ENCODE measurements at regions not wholly inside any gene's neighbourhood (a gene's known extent, or its start where the extent isn't known, plus 50 kb on each side); places are given as distances from the start of the nearest gene placed in this dataset.

GRCh38 chr15:45862034-45862433, 227.2 kb downstream of the SQOR start:
- intact Hi-C loops (cut with micrococcal nuclease; ENCODE audit: unreplicated experiment) = no loop called here
- no peak for TF ChIP-seq EZH2phosphoT487 (IDR thresholded peaks at IDR 0.05; ENCODE audit: borderline replicate concordance, low read depth, low read length)
- TF ChIP-seq, protein P1, sequence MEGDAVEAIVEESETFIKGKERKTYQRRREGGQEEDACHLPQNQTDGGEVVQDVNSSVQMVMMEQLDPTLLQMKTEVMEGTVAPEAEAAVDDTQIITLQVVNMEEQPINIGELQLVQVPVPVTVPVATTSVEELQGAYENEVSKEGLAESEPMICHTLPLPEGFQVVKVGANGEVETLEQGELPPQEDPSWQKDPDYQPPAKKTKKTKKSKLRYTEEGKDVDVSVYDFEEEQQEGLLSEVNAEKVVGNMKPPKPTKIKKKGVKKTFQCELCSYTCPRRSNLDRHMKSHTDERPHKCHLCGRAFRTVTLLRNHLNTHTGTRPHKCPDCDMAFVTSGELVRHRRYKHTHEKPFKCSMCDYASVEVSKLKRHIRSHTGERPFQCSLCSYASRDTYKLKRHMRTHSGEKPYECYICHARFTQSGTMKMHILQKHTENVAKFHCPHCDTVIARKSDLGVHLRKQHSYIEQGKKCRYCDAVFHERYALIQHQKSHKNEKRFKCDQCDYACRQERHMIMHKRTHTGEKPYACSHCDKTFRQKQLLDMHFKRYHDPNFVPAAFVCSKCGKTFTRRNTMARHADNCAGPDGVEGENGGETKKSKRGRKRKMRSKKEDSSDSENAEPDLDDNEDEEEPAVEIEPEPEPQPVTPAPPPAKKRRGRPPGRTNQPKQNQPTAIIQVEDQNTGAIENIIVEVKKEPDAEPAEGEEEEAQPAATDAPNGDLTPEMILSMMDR (conservative IDR thresholded peaks at IDR 0.05; ENCODE audit: low read length) = no peak
- CTCF ChIA-PET (ENCODE audit: unreplicated experiment) = no interaction called here
- H4K20me1 ChIP-seq (ENCODE audit: insufficient read depth, low read length) = no peaks in the 10 kb centered on the region
- H3K79me2 ChIP-seq (ENCODE audit: insufficient read depth, low read depth, low read length) = no peaks in the 10 kb centered on the region
- H3K4me3 ChIP-seq (ENCODE audit: low read depth, low read length, poor library complexity, severe bottlenecking) = no peak overlapping the region
- H2AFZ ChIP-seq (ENCODE audit: low read length) = no peak overlapping the region
- H3K4me2 ChIP-seq (ENCODE audit: low read length) = no peak overlapping the region
- POLR2A ChIA-PET = interaction anchor here (0.6 kb wide), 1 partner anchor 265 kb away, joined by 3 read pairs; no protein-coding TSS in a partner anchor
- DNase-seq (ENCODE audit: low spot score) = no peak
- H3K36me3 ChIP-seq (ENCODE audit: insufficient read depth, low read length) = no peaks in the 10 kb centered on the region
- no peaks in the 10 kb centered on the region for H3K9me3 ChIP-seq (ENCODE audit: low read length)
- no peaks in the 10 kb centered on the region for H3K4me1 ChIP-seq (ENCODE audit: insufficient read depth, low read length, poor library complexity, severe bottlenecking)
- H3K27ac ChIP-seq (ENCODE audit: low read depth, low read length, poor library complexity, severe bottlenecking) = no peak overlapping the region
- H3K9me2 ChIP-seq (ENCODE audit: insufficient read depth, low read length) = no peaks in the 10 kb centered on the region
- no TSS peak for BruUV-seq (replicated peaks)

DNA sequence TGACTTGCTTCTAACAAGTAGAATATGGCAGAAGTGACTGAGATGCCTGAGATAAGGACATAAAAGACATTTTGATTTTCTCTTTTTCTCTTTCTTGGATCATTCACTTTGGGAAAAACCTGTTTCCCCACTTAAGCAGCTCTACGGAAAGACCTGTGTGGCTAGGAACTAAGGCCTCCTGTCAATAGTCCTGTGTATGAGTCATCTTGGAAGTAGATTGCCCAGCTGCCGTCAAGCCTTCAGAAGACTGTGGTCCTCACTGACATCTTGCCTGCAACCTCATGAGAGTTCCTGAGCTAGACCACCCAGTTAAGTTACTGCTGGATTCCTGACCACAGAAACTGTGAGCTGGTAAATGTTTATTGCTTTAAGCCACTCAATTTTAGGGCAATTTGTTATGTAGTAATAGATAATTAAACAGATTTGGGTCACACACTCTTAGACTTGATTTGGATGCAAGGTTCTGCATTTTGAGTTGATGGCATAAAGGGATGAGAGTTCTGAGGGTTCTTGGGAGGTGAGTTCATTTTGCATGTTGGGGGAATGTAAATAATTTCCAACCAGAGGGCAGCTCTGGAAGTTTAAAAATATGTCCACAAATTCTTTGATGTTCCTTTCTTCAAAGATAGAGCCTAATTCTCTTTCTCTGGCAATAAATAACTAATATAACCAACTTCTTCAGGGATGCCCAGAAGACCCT, 229.2 kb downstream of the SQOR start:
- no peaks in the 10 kb centered on the region for H3K79me2 ChIP-seq (ENCODE audit: insufficient read depth, low read depth, low read length)
- POLR2A ChIA-PET = no interaction called here
- no peak overlapping the region for H3K4me3 ChIP-seq (ENCODE audit: low read depth, low read length, poor library complexity, severe bottlenecking)
- intact Hi-C loops (cut with micrococcal nuclease; ENCODE audit: unreplicated experiment) = no loop called here
- H2AFZ ChIP-seq (ENCODE audit: low read length) = no peak overlapping the region
- no peaks in the 10 kb centered on the region for H3K9me3 ChIP-seq (ENCODE audit: low read length)
- H3K4me2 ChIP-seq (ENCODE audit: low read length) = no peak overlapping the region
- H3K4me1 ChIP-seq (ENCODE audit: insufficient read depth, low read length, poor library complexity, severe bottlenecking) = no peaks in the 10 kb centered on the region
- no peaks in the 10 kb centered on the region for H3K9me2 ChIP-seq (ENCODE audit: insufficient read depth, low read length)
- no TSS peak for BruUV-seq (replicated peaks)
- no peak overlapping the region for H3K27ac ChIP-seq (ENCODE audit: low read depth, low read length, poor library complexity, severe bottlenecking)
- DNase-seq (ENCODE audit: low spot score) = no peak
- CTCF ChIA-PET (ENCODE audit: unreplicated experiment) = no interaction called here
- no peak for TF ChIP-seq EZH2phosphoT487 (IDR thresholded peaks at IDR 0.05; ENCODE audit: borderline replicate concordance, low read depth, low read length)
- TF ChIP-seq, protein P1 (conservative IDR thresholded peaks at IDR 0.05; ENCODE audit: low read length) = no peak
- H4K20me1 ChIP-seq (ENCODE audit: insufficient read depth, low read length) = no peaks in the 10 kb centered on the region
- H3K36me3 ChIP-seq (ENCODE audit: insufficient read depth, low read length) = no peaks in the 10 kb centered on the region

DNA sequence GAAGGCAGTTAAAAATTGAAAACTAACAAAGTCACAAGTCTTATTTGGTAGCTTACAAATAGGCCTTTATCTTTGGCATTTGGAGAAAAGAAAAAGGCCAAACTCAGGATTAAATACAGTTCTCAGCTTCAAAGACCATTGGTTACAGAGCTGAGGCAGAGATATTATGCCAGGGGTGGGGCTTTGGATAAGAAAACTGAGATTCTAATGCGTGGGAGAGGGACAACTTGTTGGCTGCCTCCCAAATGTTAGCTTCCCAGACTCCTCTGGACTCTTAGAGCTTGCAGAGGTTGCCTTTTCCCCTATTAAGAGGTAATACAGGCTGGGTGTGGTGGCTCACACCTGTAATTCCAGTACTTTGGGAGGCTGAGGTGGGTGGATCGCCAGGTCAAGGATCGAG, 231.8 kb downstream of the SQOR start:
- no peak for DNase-seq (ENCODE audit: low spot score)
- intact Hi-C loops (cut with micrococcal nuclease; ENCODE audit: unreplicated experiment) = no loop called here
- Histone ChIP-seq H3K4me2 (ENCODE audit: low read length) (no peak overlapping the region), H4K20me1 (ENCODE audit: insufficient read depth, low read length) (no peaks in the 10 kb centered on the region), H2AFZ (ENCODE audit: low read length) (no peak overlapping the region), H3K27ac (ENCODE audit: low read depth, low read length, poor library complexity, severe bottlenecking) (no peak overlapping the region), H3K9me2 (ENCODE audit: insufficient read depth, low read length) (no peaks in the 10 kb centered on the region), H3K36me3 (ENCODE audit: insufficient read depth, low read length) (no peaks in the 10 kb centered on the region), H3K79me2 (ENCODE audit: insufficient read depth, low read depth, low read length) (no peaks in the 10 kb centered on the region), H3K9me3 (ENCODE audit: low read length) (no peaks in the 10 kb centered on the region), H3K4me3 (ENCODE audit: low read depth, low read length, poor library complexity, severe bottlenecking) (no peak overlapping the region), H3K4me1 (ENCODE audit: insufficient read depth, low read length, poor library complexity, severe bottlenecking) (no peaks in the 10 kb centered on the region)
- POLR2A ChIA-PET = interaction anchor here (0.6 to 1.3 kb wide), 4 partner anchors 9 to 227 kb away, joined by 3 read pairs; no protein-coding TSS in a partner anchor
- CTCF ChIA-PET (ENCODE audit: unreplicated experiment) = no interaction called here
- TF ChIP-seq, protein P1 (conservative IDR thresholded peaks at IDR 0.05; ENCODE audit: low read length) = no peak
- BruUV-seq (replicated peaks) = no TSS peak

All from OCI-LY7 (cell line).